H9 (cell line): ENCODE measurements at regions not wholly inside any gene's neighbourhood (a gene's known extent, or its start where the extent isn't known, plus 50 kb on each side); places are given as distances from the start of the nearest gene placed in this dataset.
"Not testable (repeated sequence)": the region's sequence is repeated elsewhere in the genome, so short reads cannot be mapped to it uniquely, and the experiment has no call there.

Source experiments
- DNase-seq: peaks from one replicate; pipeline ENCODE4 v3.0.0-alpha.2; 2017
- H2AFZ ChIP-seq: one replicate; pipeline ENCODE4 v1.6.1; 2013; ENCODE audit warnings: mild to moderate bottlenecking, low read length, control low read depth, moderate library complexity
- H2AK5ac ChIP-seq: 2 replicates; pipeline ENCODE4 v1.6.1; 2013; ENCODE audit warnings: low read length, control low read depth, mixed read lengths; ENCODE audit not compliant: insufficient read length
- H2BK120ac ChIP-seq: one replicate; pipeline ENCODE4 v1.6.1; 2013; ENCODE audit warnings: low read depth, mild to moderate bottlenecking, low read length, control low read depth, inconsistent platforms; ENCODE audit not compliant: poor library complexity, severe bottlenecking
- H2BK12ac ChIP-seq: 2 replicates; pipeline ENCODE4 v1.6.1; 2013; ENCODE audit warnings: low read length, control low read depth, mixed read lengths, low read depth; ENCODE audit not compliant: insufficient read length
- H2BK15ac ChIP-seq: 2 replicates; pipeline ENCODE4 v1.6.1; 2013; ENCODE audit warnings: low read depth, low read length, control low read depth
- H2BK20ac ChIP-seq: one replicate; pipeline ENCODE4 v1.6.1; 2013; ENCODE audit warnings: low read depth, mild to moderate bottlenecking, low read length, control low read depth, inconsistent platforms; ENCODE audit not compliant: poor library complexity, severe bottlenecking
- H2BK5ac ChIP-seq: 2 replicates; pipeline ENCODE4 v1.6.1; 2013; ENCODE audit warnings: low read length, control low read depth, mixed read lengths; ENCODE audit not compliant: insufficient read length
- H3K14ac ChIP-seq: 2 replicates; pipeline ENCODE4 v1.6.1; 2013; ENCODE audit warnings: low read length, control low read depth; ENCODE audit not compliant: insufficient read depth
- H3K18ac ChIP-seq: 2 replicates; pipeline ENCODE4 v1.6.1; 2013; ENCODE audit warnings: low read depth, mild to moderate bottlenecking, mixed read lengths, low read length, control low read depth; ENCODE audit not compliant: insufficient read length
- H3K23ac ChIP-seq: 2 replicates; pipeline ENCODE4 v1.6.1; 2013; ENCODE audit warnings: low read length, control low read depth, mixed read lengths, low read depth; ENCODE audit not compliant: insufficient read length
- H3K23me2 ChIP-seq: 2 replicates; pipeline ENCODE4 v1.6.1; 2013; ENCODE audit warnings: low read depth, mild to moderate bottlenecking, mixed read lengths, low read length, control low read depth; ENCODE audit not compliant: insufficient read length, poor library complexity, severe bottlenecking
- H3K27ac ChIP-seq: 2 replicates; pipeline ENCODE4 v1.5.1; 2013; ENCODE audit warnings: low read length, control low read depth, mixed read lengths, low read depth; ENCODE audit not compliant: insufficient read length
- H3K27me3 ChIP-seq: 2 replicates; pipeline ENCODE4 v1.6.1; 2013; ENCODE audit warnings: low read length, control low read depth, inconsistent platforms; ENCODE audit not compliant: insufficient read depth
- H3K4ac ChIP-seq: 2 replicates; pipeline ENCODE4 v1.6.1; 2013; ENCODE audit warnings: low read depth, mild to moderate bottlenecking, control low read depth, inconsistent platforms, low read length, moderate library complexity
- H3K4me1 ChIP-seq: 2 replicates; pipeline ENCODE4 v1.6.1; 2013; ENCODE audit warnings: low read length, control low read depth, inconsistent platforms; ENCODE audit not compliant: insufficient read depth
- H3K4me2 ChIP-seq: 2 replicates; pipeline ENCODE4 v1.6.1; 2013; ENCODE audit warnings: low read length, control low read depth, mixed read lengths; ENCODE audit not compliant: insufficient read length, insufficient read depth
- H3K56ac ChIP-seq: 2 replicates; pipeline ENCODE4 v1.6.1; 2013; ENCODE audit warnings: low read depth, mild to moderate bottlenecking, mixed read lengths, low read length, control low read depth; ENCODE audit not compliant: insufficient read length
- H3K79me1 ChIP-seq: 2 replicates; pipeline ENCODE4 v1.6.1; 2013; ENCODE audit warnings: low read depth, mild to moderate bottlenecking, moderate library complexity, low read length, control low read depth, inconsistent platforms; ENCODE audit not compliant: insufficient read depth, poor library complexity, severe bottlenecking
- H3K79me2 ChIP-seq: 2 replicates; pipeline ENCODE4 v1.6.1; 2013; ENCODE audit warnings: low read length, control low read depth, inconsistent platforms; ENCODE audit not compliant: insufficient read depth
- H3K9ac ChIP-seq: 2 replicates; pipeline ENCODE4 v1.6.1; 2013; ENCODE audit warnings: low read length, control low read depth, mixed read lengths; ENCODE audit not compliant: insufficient read length; ENCODE audit errors: extremely low read depth
- H3K9me3 ChIP-seq: one replicate; pipeline ENCODE4 v1.6.1; 2013; ENCODE audit warnings: low read depth, low read length, inconsistent platforms; ENCODE audit not compliant: control insufficient read depth
- H3T11ph ChIP-seq: one replicate; pipeline ENCODE4 v1.6.1; 2013; ENCODE audit warnings: mild to moderate bottlenecking, low read length, control low read depth, inconsistent platforms
- H4K20me1 ChIP-seq: one replicate; pipeline ENCODE4 v1.6.1; 2013; ENCODE audit not compliant: control insufficient read depth, insufficient read length, insufficient read depth
- H4K5ac ChIP-seq: 2 replicates; pipeline ENCODE4 v1.6.1; 2013; ENCODE audit warnings: low read depth, mild to moderate bottlenecking, mixed read lengths, low read length, control low read depth; ENCODE audit not compliant: insufficient read length
- H4K8ac ChIP-seq: replicated peaks from 2 replicates; pipeline ENCODE4 v1.6.1; 2013; ENCODE audit warnings: low read length, control low read depth, mixed read lengths, low read depth; ENCODE audit not compliant: insufficient read length
- H4K91ac ChIP-seq: 2 replicates; pipeline ENCODE4 v1.6.1; 2013; ENCODE audit warnings: low read depth, mild to moderate bottlenecking, moderate library complexity, mixed read lengths, low read length, control low read depth; ENCODE audit not compliant: insufficient read length
- H3K27ac Mint-ChIP-seq, 3 experiments: 2 replicates in 2 of 3; 3 replicates in 1 of 3; pipeline ENCODE4 v1.8.0; 2020 to 2021; ENCODE audit warnings: mixed read lengths in 3 of 3, mild to moderate bottlenecking in 1 of 3, moderate library complexity in 1 of 3
- H3K27me3 Mint-ChIP-seq: 2 replicates; pipeline ENCODE4 v1.8.0; 2021; ENCODE audit warnings: low read depth, mild to moderate bottlenecking, moderate library complexity, mixed read lengths
- H3K36me3 Mint-ChIP-seq, 3 experiments: 2 replicates in 2 of 3; 3 replicates in 1 of 3; pipeline ENCODE4 v1.8.0; 2020 to 2021; ENCODE audit warnings: low read depth in 3 of 3, mixed read lengths in 3 of 3; ENCODE audit not compliant: insufficient read depth in 1 of 3
- H3K4me1 Mint-ChIP-seq, 2 experiments: 2 replicates each; pipeline ENCODE4 v1.8.0; 2020; ENCODE audit warnings: mixed read lengths in 2 of 2
- H3K4me3 Mint-ChIP-seq, 2 experiments: 2 replicates in 1 of 2; 3 replicates in 1 of 2; pipeline ENCODE4 v1.8.0; 2020 to 2021; ENCODE audit warnings: mild to moderate bottlenecking in 2 of 2, mixed read lengths in 2 of 2, moderate library complexity in 1 of 2
- H3K9me3 Mint-ChIP-seq, 2 experiments: 2 replicates in 1 of 2; 3 replicates in 1 of 2; pipeline ENCODE4 v1.8.0; 2020; ENCODE audit warnings: mild to moderate bottlenecking in 2 of 2, mixed read lengths in 2 of 2, moderate library complexity in 1 of 2
- WGBS: extraction: QIAGEN DNeasy Blood & Tissue Kit; methylation state at CpG from one replicate; pipeline ENCODE4 v1.1.7; 2013; ENCODE audit warnings: missing lambda C conversion rate, low lambda C conversion rate, mixed read lengths; ENCODE audit not compliant: insufficient read length; ENCODE audit errors: extremely low coverage; 5-methylcytosine and 5-hydroxymethylcytosine counted together

DNA sequence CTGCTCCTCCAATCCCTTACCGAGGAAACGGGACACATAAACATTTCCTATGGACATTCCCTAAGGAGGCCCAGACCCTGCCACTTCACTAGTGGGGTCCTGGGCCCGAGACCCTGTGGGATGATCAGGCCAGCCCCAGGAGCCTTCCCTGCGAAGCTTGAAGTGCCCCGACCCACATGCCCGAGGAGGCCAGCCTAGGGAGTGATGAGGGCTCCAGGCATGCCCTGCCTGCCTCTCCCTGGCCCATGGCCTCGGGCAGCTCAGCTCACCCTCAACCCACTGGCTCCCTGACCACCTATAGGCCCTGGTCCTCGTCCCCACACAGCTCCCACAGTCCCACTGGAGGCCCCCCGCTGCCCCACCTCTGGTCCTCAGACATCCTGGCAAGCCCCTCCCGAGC lies 141.8 kb upstream of the FOXD4L5 start:
- not testable (repeated sequence) for H3T11ph ChIP-seq, H4K8ac ChIP-seq, H3K23me2 ChIP-seq, H3K14ac ChIP-seq, H4K5ac ChIP-seq, H3K79me2 ChIP-seq, H3K18ac ChIP-seq, H3K4me1 Mint-ChIP-seq, H3K56ac ChIP-seq, H4K20me1 ChIP-seq, H3K4me2 ChIP-seq, H3K4me3 Mint-ChIP-seq, H3K27me3 ChIP-seq, DNase-seq, H2BK120ac ChIP-seq, H3K9ac ChIP-seq, H2BK12ac ChIP-seq, H2BK15ac ChIP-seq, H3K27ac ChIP-seq, H2BK20ac ChIP-seq, H2AK5ac ChIP-seq, H3K27me3 Mint-ChIP-seq, H3K27ac Mint-ChIP-seq, H4K91ac ChIP-seq, H3K4me1 ChIP-seq, H3K4ac ChIP-seq, H3K23ac ChIP-seq, H3K79me1 ChIP-seq, H2BK5ac ChIP-seq, H2AFZ ChIP-seq
- peaks cover 17 to 29% (median 21%) of the 10 kb centered on the region in 3 experiments for H3K36me3 Mint-ChIP-seq
- no CpG with 5 or more reads among the region's 10 CpGs for WGBS
- peaks cover 90 to 92% of the 10 kb centered on the region in 2 experiments for H3K9me3 Mint-ChIP-seq
- peaks cover 79% of the 10 kb centered on the region for H3K9me3 ChIP-seq
